ENCODE measurements at regions not wholly inside any gene's neighbourhood (a gene's known extent, or its start where the extent isn't known, plus 50 kb on each side); places are given as distances from the start of the nearest gene placed in this dataset.

DNA sequence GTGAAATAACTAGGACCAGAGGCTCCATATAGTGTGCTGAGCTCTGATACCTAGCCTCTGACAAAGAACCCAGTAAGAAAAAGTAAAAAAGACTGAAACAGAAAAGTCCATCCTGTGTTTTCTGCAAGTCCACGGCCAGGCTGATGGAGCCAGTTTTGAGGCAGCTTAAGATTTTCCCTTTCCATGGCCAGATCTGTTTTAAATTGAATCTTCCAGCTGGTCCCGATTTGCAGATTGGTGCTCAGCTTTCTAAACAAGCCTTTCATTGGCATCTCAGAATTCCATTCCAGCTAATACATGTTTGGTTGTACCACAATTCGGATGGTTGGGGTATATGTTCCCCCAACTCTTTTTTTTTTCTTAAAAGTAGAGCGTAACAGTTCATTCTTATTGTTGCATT, 152.0 kb downstream of the DACT1 start:
- TF ChIP-seq POLR2A (IDR thresholded peaks at IDR 0.05) (no peak), POLR2AphosphoS5 (IDR thresholded peaks at IDR 0.05) (no peak)
- TF ChIP-seq, protein P1, sequence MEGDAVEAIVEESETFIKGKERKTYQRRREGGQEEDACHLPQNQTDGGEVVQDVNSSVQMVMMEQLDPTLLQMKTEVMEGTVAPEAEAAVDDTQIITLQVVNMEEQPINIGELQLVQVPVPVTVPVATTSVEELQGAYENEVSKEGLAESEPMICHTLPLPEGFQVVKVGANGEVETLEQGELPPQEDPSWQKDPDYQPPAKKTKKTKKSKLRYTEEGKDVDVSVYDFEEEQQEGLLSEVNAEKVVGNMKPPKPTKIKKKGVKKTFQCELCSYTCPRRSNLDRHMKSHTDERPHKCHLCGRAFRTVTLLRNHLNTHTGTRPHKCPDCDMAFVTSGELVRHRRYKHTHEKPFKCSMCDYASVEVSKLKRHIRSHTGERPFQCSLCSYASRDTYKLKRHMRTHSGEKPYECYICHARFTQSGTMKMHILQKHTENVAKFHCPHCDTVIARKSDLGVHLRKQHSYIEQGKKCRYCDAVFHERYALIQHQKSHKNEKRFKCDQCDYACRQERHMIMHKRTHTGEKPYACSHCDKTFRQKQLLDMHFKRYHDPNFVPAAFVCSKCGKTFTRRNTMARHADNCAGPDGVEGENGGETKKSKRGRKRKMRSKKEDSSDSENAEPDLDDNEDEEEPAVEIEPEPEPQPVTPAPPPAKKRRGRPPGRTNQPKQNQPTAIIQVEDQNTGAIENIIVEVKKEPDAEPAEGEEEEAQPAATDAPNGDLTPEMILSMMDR (IDR thresholded peaks at IDR 0.05), result no peak
